NCI-H146 treated with DMSO at 0.1 percent for 48 hours (cell line): ENCODE measurements at regions not wholly inside any gene's neighbourhood (a gene's known extent, or its start where the extent isn't known, plus 50 kb on each side); places are given as distances from the start of the nearest gene placed in this dataset.
"Not testable (repeated sequence)": the region's sequence is repeated elsewhere in the genome, so short reads cannot be mapped to it uniquely, and the experiment has no call there.

Experiments
- DNase-seq: peaks from one replicate; lab custom pipeline; 2025; ENCODE audit not compliant: unreplicated experiment; lab: John Stamatoyannopoulos, UW

GRCh38 chr7:119916501-119916900 is 356.5 kb upstream of the KCND2 start:
- DNase-seq = no peak

- no peak for DNase-seq
Observed at GRCh38 chr7:119918185-119918584, 354.8 kb upstream of the KCND2 start.

GRCh38 chr7:119919986-119920385 is 353.0 kb upstream of the KCND2 start:
- no peak for DNase-seq

GRCh38 chr7:119925581-119926289 is 347.2 kb upstream of the KCND2 start:
- DNase-seq = no peak

- DNase-seq = no peak
Observed at GRCh38 chr7:119929891-119930290, 343.1 kb upstream of the KCND2 start.

- no peak for DNase-seq
Observed at GRCh38 chr7:119931230-119931824, 341.6 kb upstream of the KCND2 start.

GRCh38 chr7:119935418-119936025 is 337.5 kb upstream of the KCND2 start:
- peak; percentile 20 for DNase-seq

- DNase-seq = no peak
Observed at GRCh38 chr7:119936836-119937235, 336.1 kb upstream of the KCND2 start.

- DNase-seq = no peak
Observed at GRCh38 chr7:119937745-119938144, 335.2 kb upstream of the KCND2 start.

GRCh38 chr7:119943942-119944600 is 328.9 kb upstream of the KCND2 start:
- no peak for DNase-seq

- DNase-seq = no peak
Observed at GRCh38 chr7:119944601-119944972, 328.4 kb upstream of the KCND2 start.

- DNase-seq = no peak
Observed at GRCh38 chr7:119945822-119946221, 327.2 kb upstream of the KCND2 start.

- DNase-seq = no peak
Observed at GRCh38 chr7:119949053-119949452, 323.9 kb upstream of the KCND2 start.

GRCh38 chr7:119950390-119951041 is 322.5 kb upstream of the KCND2 start:
- not testable (repeated sequence) for DNase-seq

GRCh38 chr7:119951614-119952013 is 321.4 kb upstream of the KCND2 start:
- DNase-seq = not testable (repeated sequence)

- no peak for DNase-seq
Observed at GRCh38 chr7:119957335-119957734, 315.6 kb upstream of the KCND2 start.

GRCh38 chr7:119959811-119960210 is 313.2 kb upstream of the KCND2 start:
- no peak for DNase-seq

- DNase-seq = no peak
Observed at GRCh38 chr7:119963654-119964053, 309.3 kb upstream of the KCND2 start.

- DNase-seq = no peak
Observed at GRCh38 chr7:119964065-119964464, 308.9 kb upstream of the KCND2 start.

- DNase-seq = no peak
Observed at GRCh38 chr7:119964788-119965542, 308.0 kb upstream of the KCND2 start.

- DNase-seq = no peak
Observed at GRCh38 chr7:119967221-119967620, 305.8 kb upstream of the KCND2 start.
